ENCODE measurements at regions not wholly inside any gene's neighbourhood (a gene's known extent, or its start where the extent isn't known, plus 50 kb on each side); places are given as distances from the start of the nearest gene placed in this dataset.

- no peaks in the 10 kb centered on the region for H3K9me3 ChIP-seq (ENCODE audit: low read depth)
- H3K4me2 ChIP-seq = no peak overlapping the region
- H3K9me2 ChIP-seq (replicated peaks; ENCODE audit: insufficient read depth) = no peaks in the 10 kb centered on the region
- no peaks in the 10 kb centered on the region for H3K79me2 ChIP-seq
- H3K27ac ChIP-seq = no peak overlapping the region
- H3K4me3 ChIP-seq = no peak overlapping the region
- H2AFZ ChIP-seq = no peak overlapping the region
- H3K36me3 ChIP-seq (replicated peaks; ENCODE audit: insufficient read depth, low read depth) = no peaks in the 10 kb centered on the region
- peak; percentile 6 for DNase-seq (ENCODE audit: low spot score)
- no peak for TF ChIP-seq EZH2 (IDR thresholded peaks at IDR 0.05; ENCODE audit: borderline replicate concordance)
- no peak for TF ChIP-seq EZH2phosphoT487 (IDR thresholded peaks at IDR 0.05; ENCODE audit: low read depth, severe bottlenecking, unreplicated experiment)
- TF ChIP-seq, protein P1, sequence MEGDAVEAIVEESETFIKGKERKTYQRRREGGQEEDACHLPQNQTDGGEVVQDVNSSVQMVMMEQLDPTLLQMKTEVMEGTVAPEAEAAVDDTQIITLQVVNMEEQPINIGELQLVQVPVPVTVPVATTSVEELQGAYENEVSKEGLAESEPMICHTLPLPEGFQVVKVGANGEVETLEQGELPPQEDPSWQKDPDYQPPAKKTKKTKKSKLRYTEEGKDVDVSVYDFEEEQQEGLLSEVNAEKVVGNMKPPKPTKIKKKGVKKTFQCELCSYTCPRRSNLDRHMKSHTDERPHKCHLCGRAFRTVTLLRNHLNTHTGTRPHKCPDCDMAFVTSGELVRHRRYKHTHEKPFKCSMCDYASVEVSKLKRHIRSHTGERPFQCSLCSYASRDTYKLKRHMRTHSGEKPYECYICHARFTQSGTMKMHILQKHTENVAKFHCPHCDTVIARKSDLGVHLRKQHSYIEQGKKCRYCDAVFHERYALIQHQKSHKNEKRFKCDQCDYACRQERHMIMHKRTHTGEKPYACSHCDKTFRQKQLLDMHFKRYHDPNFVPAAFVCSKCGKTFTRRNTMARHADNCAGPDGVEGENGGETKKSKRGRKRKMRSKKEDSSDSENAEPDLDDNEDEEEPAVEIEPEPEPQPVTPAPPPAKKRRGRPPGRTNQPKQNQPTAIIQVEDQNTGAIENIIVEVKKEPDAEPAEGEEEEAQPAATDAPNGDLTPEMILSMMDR (IDR thresholded peaks at IDR 0.05; ENCODE audit: poor library complexity) = no peak
- no peaks in the 10 kb centered on the region for H4K20me1 ChIP-seq (ENCODE audit: insufficient read depth, poor library complexity, severe bottlenecking)
- peaks cover 6% of the 10 kb centered on the region for H3K4me1 ChIP-seq (ENCODE audit: insufficient read depth)
- H3K27me3 ChIP-seq = no peaks in the 10 kb centered on the region
Observed at GRCh38 chr9:75803130-75803529, 87.3 kb upstream of the PCSK5 start.

GRCh38 chr9:75810063-75810462 is 80.4 kb upstream of the PCSK5 start:
- H4K20me1 ChIP-seq (ENCODE audit: insufficient read depth, poor library complexity, severe bottlenecking) = no peaks in the 10 kb centered on the region
- no peak overlapping the region for H3K27ac ChIP-seq
- no peak overlapping the region for H2AFZ ChIP-seq
- no peaks in the 10 kb centered on the region for H3K79me2 ChIP-seq
- H3K4me2 ChIP-seq = no peak overlapping the region
- no peaks in the 10 kb centered on the region for H3K9me3 ChIP-seq (ENCODE audit: low read depth)
- no peaks in the 10 kb centered on the region for H3K27me3 ChIP-seq
- TF ChIP-seq, protein P1 (IDR thresholded peaks at IDR 0.05; ENCODE audit: poor library complexity) = no peak
- TF ChIP-seq EZH2 (IDR thresholded peaks at IDR 0.05; ENCODE audit: borderline replicate concordance) (no peak), EZH2phosphoT487 (IDR thresholded peaks at IDR 0.05; ENCODE audit: low read depth, severe bottlenecking, unreplicated experiment) (no peak)
- WGBS (ENCODE audit: low lambda C conversion rate, missing lambda C conversion rate) = 94% methylated on average over 2 of the region's 2 CpGs
- no peaks in the 10 kb centered on the region for H3K9me2 ChIP-seq (replicated peaks; ENCODE audit: insufficient read depth)
- no peak for DNase-seq (ENCODE audit: low spot score)
- H3K36me3 ChIP-seq (replicated peaks; ENCODE audit: insufficient read depth, low read depth) = no peaks in the 10 kb centered on the region
- H3K4me3 ChIP-seq = no peak overlapping the region
- no peaks in the 10 kb centered on the region for H3K4me1 ChIP-seq (ENCODE audit: insufficient read depth)

DNA sequence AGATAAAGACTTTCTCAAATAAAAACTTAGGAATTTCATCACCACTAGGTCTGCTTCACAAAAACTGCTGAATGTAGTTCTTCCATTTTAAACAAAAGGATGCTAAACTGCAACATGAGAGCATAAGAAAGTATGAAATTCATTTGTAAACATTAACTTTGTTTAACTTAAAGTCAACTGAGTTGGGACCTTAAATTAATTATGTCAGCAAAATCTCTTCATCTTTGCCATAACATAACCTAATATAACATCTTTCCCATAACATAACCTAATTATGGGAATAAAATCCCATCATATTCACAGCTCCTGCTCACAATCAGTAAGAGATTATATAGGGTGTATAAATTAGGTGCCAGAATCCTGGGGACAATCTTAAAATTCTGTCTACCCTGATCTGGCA is 78.8 kb upstream of the PCSK5 start:
- Histone ChIP-seq H3K9me2 (replicated peaks; ENCODE audit: insufficient read depth) (no peaks in the 10 kb centered on the region), H3K36me3 (replicated peaks; ENCODE audit: insufficient read depth, low read depth) (no peaks in the 10 kb centered on the region), H3K4me3 (no peak overlapping the region), H3K4me2 (no peak overlapping the region), H3K27me3 (no peaks in the 10 kb centered on the region), H3K9me3 (ENCODE audit: low read depth) (no peaks in the 10 kb centered on the region), H3K27ac (no peak overlapping the region), H3K79me2 (no peaks in the 10 kb centered on the region), H4K20me1 (ENCODE audit: insufficient read depth, poor library complexity, severe bottlenecking) (no peaks in the 10 kb centered on the region), H2AFZ (no peak overlapping the region), H3K4me1 (ENCODE audit: insufficient read depth) (no peaks in the 10 kb centered on the region)
- TF ChIP-seq, protein P1 (IDR thresholded peaks at IDR 0.05; ENCODE audit: poor library complexity) = no peak
- TF ChIP-seq EZH2 (IDR thresholded peaks at IDR 0.05; ENCODE audit: borderline replicate concordance) = no peak
- no peak for TF ChIP-seq EZH2phosphoT487 (IDR thresholded peaks at IDR 0.05; ENCODE audit: low read depth, severe bottlenecking, unreplicated experiment)
- no peak for DNase-seq (ENCODE audit: low spot score)

- Histone ChIP-seq H3K4me2 (no peak overlapping the region), H3K4me3 (no peak overlapping the region), H3K27ac (no peak overlapping the region), H3K4me1 (ENCODE audit: insufficient read depth) (no peaks in the 10 kb centered on the region), H4K20me1 (ENCODE audit: insufficient read depth, poor library complexity, severe bottlenecking) (no peaks in the 10 kb centered on the region), H3K27me3 (no peaks in the 10 kb centered on the region), H2AFZ (no peak overlapping the region), H3K79me2 (no peaks in the 10 kb centered on the region), H3K36me3 (replicated peaks; ENCODE audit: insufficient read depth, low read depth) (no peaks in the 10 kb centered on the region), H3K9me3 (ENCODE audit: low read depth) (no peaks in the 10 kb centered on the region), H3K9me2 (replicated peaks; ENCODE audit: insufficient read depth) (no peaks in the 10 kb centered on the region)
- no peak for DNase-seq (ENCODE audit: low spot score)
- TF ChIP-seq EZH2phosphoT487 (IDR thresholded peaks at IDR 0.05; ENCODE audit: low read depth, severe bottlenecking, unreplicated experiment) (no peak), EZH2 (IDR thresholded peaks at IDR 0.05; ENCODE audit: borderline replicate concordance) (no peak)
- TF ChIP-seq, protein P1 (IDR thresholded peaks at IDR 0.05; ENCODE audit: poor library complexity) = no peak
- 95% methylated on average over 2 of the region's 2 CpGs for WGBS (ENCODE audit: low lambda C conversion rate, missing lambda C conversion rate)
Observed at GRCh38 chr9:75812141-75812540, 78.3 kb upstream of the PCSK5 start.

Data from hepatocyte (in vitro differentiated cells).